ENCODE measurements at regions not wholly inside any gene's neighbourhood (a gene's known extent, or its start where the extent isn't known, plus 50 kb on each side); places are given as distances from the start of the nearest gene placed in this dataset.
A peak's percentile ranks its signal among the peaks of the same experiment; 100 is the strongest.

DNA sequence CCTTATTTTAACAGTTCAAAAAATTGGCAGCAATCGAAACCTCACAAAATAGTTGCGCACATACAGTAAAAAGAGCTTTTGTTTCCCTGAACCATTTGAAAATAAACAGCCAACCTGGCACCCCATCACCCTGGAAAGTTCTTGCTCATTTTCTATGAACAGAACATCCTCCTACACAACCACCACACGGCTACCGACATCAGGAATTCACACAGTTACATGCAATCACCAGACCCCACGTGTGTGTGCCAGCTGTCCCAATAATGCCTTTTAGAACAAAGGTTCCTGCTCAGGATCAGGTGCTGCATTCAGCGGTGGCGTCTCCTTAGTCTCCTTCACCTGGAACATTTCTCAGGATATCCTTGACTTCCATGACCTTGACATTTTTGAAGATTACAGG, 186.5 kb downstream of the KLF13 start:
- DNase-seq: no peak

DNA sequence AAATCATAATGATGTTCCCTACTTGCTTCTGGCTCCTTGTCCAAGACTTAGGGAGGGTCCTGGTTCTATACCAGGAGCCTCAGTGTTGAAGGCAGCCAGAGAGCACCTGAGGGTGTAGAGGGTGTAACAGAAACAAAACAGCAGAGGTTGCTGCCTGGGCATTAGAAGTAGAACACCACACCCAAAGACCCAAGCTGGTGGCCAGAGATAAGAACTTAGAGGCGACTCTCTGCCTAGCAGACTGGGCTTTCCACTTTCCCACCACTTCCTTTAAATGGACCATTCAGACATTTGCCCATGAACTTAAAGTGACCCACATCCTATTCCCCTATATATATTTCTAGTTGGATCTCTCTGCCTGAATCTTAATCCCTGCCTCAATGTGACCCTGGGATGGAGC, 189.8 kb downstream of the KLF13 start:
- DNase-seq: no peak

DNA sequence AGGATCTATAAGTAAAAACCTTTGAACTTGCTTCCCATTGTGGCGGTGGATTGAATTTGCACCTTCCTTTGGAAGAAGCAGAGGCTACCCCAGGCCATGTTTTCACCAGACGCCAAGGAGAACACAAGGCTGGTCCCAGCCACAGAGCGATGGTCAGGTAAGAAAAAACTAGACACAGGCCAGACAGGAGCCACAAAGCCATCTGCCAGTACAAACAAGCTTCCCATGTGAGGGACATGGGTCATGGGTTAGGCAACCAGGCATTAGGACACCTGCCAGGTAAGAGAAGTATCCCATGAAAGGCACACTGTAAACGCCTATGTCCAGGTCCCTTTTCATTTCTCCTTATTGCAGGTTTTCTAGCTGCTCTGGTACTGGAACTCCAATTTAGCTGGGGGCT, 190.2 kb downstream of the KLF13 start:
- no peak for DNase-seq

DNA sequence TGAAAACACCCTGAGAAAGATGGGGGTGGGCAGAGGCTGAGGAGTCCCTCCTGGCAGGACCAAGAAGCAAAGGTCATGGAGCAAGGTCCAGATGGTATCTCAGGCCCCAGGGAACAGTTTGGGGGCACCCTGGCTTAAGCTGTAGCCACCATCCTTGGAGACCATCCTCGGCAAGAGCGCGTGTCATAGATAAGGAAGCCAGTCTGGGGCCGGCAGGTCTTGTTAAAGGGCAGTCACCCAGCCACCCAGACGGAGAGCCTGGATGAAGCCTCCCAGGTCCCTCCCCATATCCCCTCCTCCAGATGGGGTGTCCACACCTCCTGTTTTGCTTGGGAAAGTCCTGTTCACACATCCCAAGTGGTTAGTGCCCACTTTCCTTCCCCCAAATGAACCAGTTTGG, 191.1 kb downstream of the KLF13 start:
- no peak for DNase-seq

DNA sequence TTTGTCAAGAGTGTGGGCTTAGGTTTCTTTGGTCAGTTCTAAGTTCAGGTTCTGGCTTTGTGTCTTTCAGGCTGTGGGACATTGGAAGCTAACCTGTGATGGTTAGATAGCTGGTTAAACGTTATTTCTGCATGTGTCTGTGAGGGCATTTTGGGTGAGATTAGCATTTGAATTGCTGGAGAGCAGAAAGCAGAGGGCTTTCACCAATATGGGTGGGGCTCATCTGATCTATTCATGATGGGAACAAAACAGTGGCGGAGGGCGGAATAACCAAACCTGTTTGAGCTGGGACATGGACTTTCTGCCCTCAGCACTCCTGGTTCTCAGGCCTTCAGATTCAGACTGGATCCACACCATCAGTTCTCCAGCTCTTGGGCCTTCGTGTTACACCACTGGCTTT, 195.4 kb downstream of the KLF13 start:
- DNase-seq: no peak

DNA sequence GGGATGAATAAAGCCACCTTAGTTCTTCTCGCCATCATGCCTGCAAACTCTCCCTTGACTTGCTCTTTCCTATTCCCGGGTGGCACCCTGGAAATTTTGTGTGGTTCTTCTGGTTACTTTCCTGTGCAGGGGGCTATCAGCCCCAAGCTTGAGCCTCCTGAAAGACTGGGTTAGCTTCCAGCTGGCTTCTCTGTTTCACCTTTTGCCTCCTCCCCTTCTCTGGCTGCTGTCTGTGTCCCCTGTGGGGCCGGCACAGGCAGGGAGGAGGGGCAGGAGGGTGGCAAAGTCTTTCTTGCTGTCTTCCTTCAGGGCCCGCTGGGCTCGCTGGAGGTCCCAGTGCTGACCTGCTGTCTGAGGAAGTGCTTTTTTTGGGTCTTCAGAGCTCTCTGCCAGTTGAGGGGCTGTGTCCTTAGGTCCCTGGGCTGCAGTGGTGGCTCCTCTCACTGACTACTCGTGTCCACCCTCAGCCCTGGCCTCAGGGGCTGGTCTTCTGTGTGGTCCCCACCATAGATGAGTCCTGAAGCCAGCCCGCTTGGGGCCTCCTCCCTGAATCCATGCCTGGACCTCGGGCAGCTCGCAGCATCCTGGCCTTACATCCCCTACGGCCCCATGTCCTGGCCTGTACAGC, 196.5 kb downstream of the KLF13 start:
- DNase-seq: no peak

DNA sequence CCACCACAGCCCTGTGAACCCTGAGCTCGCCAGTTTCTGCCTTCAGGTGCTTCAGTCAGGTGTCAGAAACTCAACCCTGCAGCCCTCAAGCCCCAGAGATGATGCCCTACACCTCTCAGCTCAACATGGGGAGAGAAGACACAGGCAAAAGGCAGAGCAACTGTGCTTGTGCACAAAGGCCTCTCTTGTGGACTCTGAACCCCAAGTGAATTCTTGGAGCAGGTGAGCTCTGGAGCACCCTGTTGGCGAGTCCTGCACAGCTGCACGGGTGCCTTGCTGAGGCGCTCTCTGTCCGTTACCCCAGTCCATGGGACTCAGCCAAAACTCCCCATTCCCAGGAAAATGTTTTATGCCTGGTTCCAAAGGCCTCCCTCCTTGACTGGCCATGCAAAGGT, 197.0 kb downstream of the KLF13 start:
- DNase-seq: no peak

DNA sequence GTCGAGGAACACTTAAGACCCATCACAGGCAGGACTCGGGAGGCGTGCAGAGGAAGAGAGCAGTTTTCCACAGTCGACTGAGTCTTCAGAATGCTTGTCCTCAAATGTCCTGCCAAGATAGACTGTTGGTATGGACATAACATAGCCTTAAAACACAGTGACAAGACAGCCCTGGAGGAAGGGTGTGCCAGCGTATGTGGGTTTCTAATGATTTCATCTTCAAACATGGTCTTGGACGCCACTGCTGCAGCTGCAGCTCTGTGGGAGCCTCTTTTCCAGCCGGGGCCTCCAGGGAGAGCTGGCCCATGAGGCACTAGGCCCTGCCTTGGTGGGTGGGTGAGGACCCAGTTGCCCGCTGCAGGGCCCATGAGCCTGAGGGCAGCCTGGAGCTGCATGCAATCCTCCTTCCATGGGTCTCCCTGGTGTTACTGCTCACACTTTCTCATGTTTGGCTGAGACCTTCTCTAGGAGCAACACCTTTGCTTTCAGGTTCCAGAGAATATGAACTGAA, 198.6 kb downstream of the KLF13 start:
- DNase-seq: no peak

DNA sequence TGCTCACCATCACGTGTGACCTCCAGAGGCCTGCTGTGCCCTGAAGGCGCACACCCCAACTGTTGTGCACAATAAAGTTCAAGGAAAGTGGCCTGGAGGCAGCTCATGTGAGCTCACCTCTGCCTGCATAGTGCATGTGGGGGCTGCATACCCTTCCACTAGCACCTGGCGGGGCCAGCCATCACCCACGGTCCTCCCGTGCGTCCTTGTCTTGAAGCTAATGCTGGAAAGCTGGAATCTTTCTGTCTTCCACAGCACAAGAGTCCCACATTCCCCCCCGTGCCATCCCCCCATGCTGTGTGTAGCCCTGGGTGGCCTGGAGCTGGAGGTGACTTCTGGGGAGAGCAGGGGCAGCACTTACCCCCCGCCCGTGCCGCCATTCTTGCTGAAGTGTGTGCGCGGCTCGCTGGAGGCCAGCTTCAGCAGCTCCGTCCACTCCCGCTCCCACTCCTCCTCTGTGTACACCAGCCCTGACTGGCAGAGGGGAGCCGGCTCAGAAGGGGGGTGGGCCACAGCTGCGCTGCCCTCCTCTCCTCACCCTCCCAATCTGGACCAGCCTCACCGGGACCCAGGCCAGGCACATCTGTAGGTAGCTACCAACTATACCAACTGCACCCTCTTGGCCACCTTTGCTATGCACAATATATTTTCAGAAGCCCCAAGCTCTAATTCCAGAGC, 199.5 kb downstream of the KLF13 start:
- DNase-seq: no peak

DNA sequence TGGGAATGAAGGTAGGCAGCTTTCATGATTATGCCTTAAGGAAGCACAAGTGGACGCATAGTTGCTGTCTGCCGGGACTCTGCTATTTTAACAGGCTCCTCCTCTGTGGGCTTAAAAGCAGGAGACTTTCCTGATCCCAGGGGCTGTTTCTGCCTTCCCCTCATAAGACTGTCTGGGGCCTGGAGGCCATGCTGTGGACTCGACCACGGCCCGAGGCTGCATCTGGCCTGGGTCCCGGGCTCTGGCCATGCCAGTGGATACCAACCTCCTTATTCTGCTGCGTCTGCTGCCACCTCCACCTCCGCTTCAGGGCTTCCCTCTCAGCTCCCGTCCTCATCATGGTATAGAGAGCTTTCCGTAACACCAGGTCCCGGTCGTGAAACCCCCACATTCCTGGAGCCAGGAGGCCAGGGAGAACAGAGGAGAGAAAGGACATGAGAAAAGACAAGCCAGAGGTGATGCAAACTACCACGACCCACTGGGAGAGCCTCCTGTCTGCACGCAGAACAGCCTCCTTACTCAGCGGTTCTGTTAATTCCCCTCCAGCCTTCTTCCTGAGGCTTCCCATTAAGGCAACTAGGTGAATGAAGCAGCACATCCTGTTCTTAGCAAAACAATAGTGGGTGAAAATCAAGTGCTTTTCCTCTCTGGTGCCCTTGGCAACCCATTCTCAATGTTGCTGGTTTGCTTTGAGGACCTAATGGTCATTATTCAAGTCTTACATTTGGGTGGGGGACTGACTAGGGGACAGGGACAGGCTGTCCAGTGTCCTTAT, 200.5 kb downstream of the KLF13 start:
- DNase-seq: no peak

DNA sequence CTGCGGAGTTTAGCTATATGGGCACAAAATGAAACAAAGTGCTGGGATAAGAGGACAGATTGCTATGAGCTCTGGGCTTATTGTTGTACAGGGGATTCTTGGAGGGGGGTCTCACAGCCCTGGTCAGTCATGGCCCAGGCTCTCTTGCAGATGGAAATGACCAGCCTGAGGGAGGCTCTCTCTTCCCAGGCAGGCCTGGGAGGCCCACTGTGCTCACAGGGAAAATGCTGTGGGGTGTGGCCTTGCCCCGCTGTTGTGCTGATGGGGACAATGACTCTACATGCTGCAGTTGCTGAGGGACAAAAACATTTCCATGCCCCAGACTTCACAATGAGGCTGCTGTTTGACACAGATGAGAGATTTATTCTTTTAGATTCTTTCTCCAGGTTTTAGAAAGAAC, 202.2 kb downstream of the KLF13 start:
- DNase-seq: no peak

DNA sequence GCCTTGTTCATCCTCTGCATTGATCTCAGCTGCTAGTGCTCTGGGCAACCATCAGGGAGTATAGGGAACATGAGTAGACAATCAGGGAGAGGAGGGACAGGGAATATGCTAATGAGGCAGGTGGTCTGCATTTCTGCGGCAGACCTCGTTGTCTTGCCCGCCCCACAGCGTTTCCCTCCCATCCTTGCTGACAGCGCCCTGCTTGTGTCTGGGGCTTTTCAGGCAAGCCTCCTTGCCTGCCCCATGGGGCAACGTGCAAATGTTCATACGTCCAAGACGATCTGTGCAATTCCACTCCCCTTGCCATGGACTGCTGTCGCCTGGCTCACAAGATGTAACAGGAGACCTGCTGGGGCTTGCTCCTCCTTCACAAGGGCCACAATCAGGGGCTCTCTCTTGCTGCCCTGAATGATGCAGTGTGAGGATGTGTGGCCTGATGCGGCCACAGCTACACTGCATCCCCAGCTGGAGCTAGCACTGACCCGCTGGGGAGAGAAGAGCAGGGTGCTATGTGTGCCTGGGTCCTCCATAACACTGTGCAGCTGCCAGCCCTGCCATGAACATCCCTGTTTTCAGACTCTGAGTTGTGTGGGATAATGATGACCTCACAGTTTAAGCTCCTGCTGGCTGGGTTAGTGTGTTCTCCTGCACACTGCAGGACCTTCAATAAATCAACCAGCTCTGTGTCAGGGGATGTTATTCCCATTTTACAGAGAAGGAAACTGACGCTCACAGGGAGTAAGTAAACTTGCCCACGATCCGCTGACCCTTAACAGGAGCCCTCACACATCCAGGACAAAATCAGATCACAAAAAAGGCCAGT, 211.3 kb downstream of the KLF13 start:
- DNase-seq: no peak

DNA sequence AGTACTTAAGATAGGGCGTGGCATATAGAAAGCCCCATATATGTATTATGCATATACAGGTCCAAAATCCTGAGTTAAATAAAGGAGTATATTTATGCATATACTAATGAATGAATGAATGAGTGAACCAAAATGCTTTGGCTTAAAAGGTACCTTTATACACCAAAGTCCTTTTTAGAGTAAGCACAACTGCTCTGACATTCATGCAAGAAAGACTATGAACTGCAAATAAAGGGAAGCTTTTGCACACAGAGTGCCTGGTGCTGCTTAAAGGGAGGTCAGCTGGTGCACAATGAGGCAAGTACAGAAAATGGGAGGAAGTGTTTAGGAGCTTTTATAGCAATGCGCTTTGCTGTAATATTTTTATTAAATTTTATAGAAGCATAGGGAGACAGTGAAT, 214.0 kb downstream of the KLF13 start:
- no peak for DNase-seq

DNA sequence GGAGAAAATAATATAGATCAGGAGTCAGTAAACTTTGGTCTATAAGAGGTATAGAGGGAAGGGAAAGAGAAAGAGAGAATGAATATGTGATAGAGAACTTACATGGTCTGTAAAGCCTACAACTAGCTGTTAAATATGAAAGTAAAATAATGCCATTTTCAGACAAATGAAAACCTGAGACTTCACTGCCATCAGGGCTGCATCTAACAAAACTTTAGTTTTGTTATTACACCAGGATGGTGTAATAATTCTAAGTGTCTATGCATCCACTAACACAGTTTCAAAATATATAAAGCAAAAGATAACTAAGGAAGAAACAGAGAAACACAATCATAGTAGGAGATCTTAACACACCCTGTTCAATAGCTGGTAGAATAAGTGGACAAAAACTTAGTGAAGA, 217.7 kb downstream of the KLF13 start:
- no peak for DNase-seq

DNA sequence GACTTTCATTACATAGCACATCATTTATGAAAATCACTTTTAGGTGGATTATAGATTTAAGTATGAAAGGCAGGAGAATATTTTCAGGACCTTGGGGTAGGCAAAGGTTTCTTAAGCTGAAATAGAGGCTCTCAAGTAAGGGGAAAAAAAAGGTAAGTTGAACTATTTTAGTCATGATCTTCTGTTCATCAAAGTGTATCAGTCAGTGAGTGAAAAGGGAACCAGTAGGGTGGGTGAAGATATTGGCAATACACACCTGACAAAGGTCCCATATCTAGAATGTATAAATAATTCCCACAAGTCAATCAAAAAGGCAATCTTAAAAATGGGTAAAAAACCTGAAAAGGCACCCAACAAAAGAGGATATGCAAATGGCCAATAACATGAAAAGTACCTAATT, 218.6 kb downstream of the KLF13 start:
- DNase-seq: no peak

DNA sequence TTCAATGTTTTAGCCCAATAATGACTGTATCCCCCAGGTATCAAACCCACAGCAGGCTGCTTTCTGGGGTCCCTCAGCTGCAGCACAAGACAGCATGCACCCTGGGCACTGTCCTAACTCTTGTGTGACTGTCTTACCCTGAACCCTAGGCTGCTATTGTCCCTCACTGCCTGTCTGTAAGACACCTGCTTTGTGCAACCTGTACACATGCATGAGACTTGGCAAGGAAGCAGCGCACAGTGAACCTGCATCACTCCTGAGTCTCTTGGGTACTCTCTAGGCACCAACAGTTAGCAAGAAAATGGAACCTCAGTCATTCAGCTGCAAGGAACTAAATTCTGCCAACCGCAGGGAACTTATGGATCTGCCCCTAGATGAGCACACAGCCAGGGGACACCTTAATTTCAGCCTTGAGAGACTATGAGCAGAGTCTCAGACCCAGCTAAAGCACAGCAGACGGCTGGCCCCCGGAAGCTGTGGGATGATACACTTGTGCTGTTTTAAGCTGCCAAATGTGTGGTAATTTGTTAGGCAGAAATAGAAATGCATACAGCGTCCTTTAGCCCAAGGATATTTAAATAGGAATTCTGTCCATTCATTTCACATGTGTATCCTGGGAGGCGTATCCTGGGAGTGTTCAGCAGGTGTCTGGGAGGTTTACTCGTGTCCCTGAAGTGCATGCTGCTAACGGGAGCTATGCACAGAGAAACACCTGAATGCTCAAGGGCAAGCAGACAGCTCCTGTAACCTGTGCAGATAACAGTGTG, 223.8 kb downstream of the KLF13 start:
- no peak for DNase-seq

DNA sequence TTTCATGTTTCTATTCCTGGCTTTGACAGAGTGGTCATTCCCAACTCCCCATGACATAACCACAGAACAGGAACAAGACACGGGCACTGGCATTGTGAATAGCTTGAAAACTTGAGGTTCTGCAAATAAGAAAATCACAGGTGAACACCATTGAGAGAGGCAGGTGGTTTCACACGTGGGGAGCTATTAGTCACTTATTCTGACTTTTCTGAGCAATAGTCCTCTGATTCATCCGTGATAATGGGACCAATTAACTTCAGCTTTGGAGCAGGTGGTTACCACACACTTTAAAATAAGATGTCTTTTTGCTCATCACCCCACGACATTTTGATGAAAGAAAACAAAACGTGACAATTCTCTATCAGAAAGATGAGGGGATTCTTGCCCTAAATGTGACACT, 224.7 kb downstream of the KLF13 start:
- peak; percentile 27 for DNase-seq

DNA sequence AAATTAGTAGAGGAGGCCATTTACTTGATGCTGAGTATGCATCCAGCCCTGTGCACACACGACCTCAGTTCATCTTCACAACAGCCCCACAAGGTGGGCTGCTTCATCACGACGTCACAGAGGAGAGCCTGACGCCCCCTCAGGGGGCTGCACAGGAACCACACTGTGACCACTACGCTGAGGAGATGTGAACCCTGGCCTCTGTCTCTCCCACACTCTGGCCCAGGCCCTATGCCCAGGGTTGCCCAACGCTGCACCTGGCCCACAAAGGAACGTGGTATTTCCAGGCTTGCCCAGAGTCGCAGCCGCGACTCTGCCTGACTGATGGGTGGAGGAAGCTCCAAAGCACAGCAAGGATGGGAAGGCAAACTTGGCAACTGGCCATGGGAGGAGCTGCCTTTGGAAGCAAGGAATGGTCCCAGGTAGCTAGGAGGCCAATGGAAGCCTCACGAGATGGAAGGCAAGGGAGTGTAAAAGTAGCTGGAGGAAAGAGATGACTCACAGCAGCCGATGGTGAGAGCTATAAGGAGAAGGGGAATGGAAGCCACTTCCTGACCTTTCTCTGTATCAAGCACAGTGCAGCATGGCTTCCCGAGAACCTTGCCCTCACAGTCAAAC, 226.0 kb downstream of the KLF13 start:
- no peak for DNase-seq

DNA sequence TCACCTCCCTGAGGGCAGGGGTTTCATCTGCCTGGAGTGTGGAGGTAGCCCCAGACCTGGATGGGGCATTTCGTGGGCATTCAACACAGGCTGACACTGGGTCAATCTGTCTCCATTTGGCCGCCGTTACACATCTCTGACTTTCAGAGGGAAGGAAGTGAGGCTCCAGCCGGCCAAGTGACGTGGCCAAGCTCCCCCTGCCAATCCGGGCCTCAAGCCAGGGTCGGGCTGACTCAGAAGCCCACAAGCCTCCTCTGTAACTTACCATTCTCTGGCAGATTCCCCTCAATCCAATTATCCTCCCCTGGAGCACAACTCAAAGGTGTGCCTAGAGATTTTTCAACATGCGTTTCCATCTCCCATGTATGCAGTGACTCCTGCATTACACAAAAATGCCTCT, 227.6 kb downstream of the KLF13 start:
- no peak for DNase-seq

DNA sequence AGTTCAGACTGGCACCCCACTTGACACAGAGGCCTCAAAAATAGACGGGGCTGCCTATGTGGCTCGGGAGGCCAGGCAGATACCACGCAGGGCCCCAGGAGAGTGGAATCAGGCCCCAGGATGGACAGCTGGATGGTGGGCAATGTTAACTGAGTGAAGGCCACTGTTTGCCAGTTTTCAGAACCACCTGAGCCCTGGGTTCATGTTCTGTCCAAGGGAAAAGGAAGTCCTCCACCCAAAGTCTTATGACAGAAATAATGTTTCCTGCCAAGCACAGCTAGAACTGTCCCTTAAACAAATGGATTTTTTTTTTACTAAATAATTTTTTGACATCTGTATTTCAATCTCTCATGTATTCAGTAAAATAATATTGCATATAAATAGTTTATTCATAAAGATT, 228.4 kb downstream of the KLF13 start:
- no peak for DNase-seq

DNA sequence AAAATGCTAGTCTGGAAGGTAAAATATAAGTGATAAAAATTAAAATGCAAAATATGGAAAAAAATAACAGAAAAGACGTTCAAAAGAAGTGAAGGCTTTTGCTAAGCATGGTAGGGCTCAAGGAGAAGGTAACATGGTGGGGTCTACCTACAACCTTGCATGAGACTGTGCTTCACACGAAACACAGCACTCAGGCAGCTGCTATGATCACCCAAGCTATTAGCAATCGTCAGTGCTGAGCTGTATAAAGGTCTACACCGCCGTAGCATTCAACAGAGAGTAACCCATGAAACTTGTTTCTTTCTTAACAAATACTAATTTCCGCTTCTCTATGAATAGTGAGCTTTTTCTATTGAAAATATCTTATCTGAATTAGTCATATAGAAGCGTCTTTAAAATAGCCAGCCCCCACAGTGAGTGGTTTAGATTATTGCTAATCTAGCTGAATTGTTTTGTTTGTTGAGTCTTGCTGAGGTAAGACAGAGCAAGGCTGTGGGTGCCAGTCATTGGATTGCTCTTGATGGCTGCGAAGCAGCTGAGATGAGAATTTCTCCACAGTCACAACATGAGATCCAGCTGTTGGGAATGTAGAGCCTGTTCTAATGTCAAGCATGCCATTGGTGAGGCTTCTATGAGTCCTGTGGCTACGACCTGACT, 230.0 kb downstream of the KLF13 start:
- DNase-seq: no peak
